Stomach (tissue), 4 donors: ENCODE measurements at regions not wholly inside any gene's neighbourhood (a gene's known extent, or its start where the extent isn't known, plus 50 kb on each side); places are given as distances from the start of the nearest gene placed in this dataset.

Experiments used
- POLR2AphosphoS5 ChIP-seq, 3 donors: sonication (generic); formaldehyde crosslinking; IDR thresholded peaks; one replicate each; pipeline ENCODE4 v1.6.1; 2016; ENCODE audit warnings: antibody characterized with exemption in 3 of 3
- TF ChIP-seq, protein P1 (sequence below), 7 experiments: fragments of 450-650 bp in 4 of 7; fragments of 200-600 bp in 3 of 7; sonication (generic) in 3 of 7; IDR thresholded peaks; one replicate each; pipeline ENCODE4 v1.5.1; 2016 to 2019; ENCODE audit warnings: antibody characterized with exemption in 7 of 7, control low read depth in 2 of 7, mild to moderate bottlenecking in 1 of 7

DNA sequence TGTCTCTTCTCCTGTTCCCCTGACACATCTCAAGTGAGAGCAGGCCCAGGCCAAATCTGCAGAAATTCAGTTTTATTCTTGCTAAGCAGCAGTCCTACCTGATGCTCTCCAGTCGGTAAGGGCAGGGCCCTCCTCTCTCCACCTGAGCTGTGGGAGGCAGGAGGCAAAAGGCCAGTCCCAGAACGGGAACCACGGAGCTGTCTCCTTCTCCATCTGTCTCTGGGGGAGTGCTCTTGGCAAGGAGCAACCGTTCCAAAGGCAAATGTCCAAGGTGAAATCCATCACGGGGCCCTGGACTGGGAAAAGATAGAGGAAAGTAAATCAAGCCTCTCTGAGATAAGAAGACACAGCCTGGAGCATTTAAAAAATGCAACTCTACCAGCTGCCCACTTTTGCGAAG, 65.2 kb upstream of the CDON start:
- no peak for TF ChIP-seq POLR2AphosphoS5 (IDR thresholded peaks at IDR 0.05)
- TF ChIP-seq, protein P1, sequence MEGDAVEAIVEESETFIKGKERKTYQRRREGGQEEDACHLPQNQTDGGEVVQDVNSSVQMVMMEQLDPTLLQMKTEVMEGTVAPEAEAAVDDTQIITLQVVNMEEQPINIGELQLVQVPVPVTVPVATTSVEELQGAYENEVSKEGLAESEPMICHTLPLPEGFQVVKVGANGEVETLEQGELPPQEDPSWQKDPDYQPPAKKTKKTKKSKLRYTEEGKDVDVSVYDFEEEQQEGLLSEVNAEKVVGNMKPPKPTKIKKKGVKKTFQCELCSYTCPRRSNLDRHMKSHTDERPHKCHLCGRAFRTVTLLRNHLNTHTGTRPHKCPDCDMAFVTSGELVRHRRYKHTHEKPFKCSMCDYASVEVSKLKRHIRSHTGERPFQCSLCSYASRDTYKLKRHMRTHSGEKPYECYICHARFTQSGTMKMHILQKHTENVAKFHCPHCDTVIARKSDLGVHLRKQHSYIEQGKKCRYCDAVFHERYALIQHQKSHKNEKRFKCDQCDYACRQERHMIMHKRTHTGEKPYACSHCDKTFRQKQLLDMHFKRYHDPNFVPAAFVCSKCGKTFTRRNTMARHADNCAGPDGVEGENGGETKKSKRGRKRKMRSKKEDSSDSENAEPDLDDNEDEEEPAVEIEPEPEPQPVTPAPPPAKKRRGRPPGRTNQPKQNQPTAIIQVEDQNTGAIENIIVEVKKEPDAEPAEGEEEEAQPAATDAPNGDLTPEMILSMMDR (IDR thresholded peaks at IDR 0.05): no peak
